CD4-positive, alpha-beta T cell treated with Interleukin-1 beta for 1 hour (primary cell): ENCODE measurements at regions not wholly inside any gene's neighbourhood (a gene's known extent, or its start where the extent isn't known, plus 50 kb on each side); places are given as distances from the start of the nearest gene placed in this dataset.

Source experiments
- DNase-seq, 2 donors: peaks; one replicate each; pipeline ENCODE4 v3.0.0-alpha.2; 2020 to 2022

DNA sequence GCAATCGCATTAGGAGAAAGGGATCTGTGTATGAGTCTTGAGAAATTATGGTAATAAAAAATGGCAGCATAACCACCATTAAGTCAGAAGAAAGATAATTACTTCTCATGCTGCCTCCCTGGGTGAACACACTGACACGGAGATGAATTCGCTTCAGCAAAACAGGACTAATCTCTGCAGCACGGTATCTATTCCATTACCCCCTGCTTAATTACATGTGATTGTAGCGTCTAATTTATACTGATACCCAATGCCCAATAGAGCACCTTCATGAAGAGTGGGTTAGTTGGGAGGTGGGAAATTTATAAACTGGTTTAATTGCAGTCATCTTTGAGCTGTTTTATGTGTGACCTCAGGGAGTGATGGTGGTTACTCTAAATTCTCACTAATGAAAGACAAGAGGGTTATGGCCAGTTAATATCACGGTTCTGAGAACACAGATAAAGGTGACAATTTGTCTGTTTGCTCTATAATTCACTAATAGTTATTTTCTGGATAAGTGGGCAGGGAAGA lies 476.2 kb upstream of the SULF2 start:
- no peak for DNase-seq

DNA sequence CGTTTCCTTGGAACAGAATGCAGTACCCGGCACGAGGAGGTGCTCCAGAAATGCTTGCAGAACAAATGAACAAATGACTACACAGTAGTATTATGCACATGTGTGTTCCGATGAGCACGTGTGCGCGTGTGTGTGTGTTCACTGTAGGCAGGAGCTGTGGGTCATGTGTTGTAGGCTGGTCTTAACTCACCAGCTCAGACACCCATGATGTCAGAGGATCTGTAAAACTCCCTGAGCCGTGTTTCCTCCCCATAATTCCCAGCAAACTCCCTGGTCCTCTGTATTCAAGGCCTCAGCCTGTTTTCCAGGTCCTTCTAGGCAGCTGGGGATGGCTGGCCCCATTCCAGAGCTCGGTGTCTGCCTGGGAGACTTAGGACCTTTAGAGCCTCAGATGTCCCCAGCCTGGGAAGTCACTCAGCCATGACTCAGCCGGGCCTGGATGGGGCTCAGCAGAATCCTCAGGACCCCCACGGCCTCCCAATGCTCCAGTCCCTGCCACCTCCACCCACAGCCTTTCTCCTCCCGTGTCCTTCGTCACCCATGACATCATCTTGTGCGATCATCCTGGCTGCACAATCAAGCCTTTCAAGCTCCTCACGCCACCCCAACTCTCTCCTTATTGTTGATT lies 475.0 kb upstream of the SULF2 start:
- no peak for DNase-seq

DNA sequence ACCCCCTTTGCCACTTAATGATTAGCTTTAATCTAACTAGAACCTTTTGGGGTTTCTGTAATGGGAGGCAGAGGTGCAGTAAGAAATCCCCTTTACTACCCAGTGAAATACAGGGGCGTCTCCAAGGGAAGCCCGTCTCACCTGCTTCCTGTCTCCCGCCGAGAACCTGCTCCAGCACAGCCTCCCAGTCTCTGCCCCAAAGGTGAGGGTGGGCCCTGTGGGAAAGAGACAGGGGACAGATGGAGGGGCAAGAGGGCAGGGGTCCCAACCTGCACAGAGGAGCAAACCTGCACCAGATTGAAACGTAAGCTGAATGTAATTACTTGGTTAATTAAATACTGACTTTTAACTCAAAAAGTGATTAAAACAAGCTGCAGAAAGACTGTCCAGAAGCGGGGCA lies 474.2 kb upstream of the SULF2 start:
- DNase-seq, result no peak

DNA sequence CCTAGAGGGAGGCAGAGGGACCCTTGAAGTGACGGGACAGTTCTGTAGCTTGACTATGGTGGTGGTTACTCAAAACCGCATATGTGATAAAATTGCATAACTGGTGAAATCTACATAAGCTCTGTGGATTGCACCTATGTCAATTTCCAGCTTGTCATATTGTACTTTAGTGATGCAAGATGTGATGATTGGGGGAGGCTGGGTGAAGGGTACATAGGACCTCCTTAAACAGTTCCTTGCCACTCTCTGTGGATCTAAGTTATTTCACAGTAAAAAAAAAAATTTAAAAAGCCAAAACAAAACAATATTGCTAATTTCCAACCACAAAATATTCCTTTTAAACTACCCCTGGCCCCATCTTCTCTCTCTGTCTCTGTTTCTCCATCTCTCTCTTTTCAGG lies 472.6 kb upstream of the SULF2 start:
- DNase-seq, result no peak

DNA sequence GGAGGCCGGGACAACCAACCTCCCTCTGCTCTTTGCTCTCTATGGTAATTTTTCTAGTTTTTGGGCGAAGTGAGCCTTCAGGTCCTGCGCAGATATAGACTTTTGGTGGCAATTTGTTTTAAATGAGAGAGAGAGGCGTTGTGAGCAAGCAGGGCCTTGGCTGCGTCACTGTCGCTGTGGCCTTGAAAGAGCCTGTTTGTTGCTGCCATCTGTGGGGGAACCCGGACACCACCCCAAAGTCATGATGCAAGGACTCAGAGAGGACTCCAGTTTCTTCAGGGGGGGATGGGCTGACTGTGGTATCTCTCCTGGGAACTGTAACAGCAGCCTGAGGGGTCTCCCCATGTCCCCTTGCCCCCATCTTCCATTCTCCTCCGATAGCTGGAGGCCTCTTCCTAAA lies 462.7 kb upstream of the SULF2 start:
- no peak for DNase-seq

DNA sequence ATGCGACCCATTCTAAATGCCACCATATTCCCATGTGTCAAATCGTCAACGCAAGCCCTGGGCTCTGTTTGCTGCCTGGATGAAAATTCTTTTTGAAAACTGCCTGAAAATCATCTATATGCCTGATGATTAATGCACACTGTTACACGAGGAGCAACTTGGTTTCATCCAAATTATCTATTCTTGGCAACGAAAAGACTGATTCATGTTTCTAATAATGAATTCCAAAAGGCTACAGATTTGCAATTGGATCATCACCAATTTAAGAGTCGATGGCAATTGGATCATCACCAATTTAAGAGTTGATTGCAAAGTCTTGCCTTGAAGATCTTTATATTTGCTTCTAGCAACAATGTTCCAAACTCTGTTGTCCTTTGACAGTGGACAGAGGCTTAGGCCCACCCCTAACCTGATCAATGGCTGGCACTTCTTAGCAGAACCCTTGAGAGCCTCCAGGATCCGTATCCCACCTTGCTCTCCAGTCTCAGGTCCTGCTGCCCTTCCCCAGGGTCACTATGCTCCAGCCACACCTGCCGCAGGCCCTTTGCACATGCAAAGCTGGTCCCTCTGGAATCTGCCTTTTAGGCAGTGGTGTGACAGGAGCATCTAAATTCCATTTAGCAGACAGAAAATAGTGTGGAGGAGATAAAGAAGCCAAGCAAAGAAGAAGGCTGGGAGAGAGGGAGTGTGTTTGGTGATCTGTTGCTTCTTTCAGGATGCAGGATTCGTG lies 460.9 kb upstream of the SULF2 start:
- DNase-seq, result no peak

DNA sequence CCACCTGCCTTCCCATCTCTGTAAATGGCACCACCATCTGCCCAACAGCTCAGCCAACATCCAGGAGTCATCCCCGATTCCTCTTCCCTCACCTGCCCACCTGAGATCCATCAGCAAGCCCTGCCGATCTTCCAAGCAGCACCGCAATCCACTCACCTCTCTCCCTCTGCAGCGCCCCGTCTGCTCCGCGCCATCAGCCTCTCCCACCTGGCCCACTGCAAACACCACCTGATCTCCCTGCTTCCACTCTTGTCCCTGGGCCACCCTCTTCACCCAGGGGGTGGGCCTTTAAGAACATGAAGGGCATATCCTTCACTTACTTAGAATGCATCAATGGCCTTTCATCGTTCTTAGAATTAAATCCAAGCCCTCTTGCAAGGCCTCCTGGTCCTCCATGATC lies 457.3 kb upstream of the SULF2 start:
- no peak for DNase-seq

DNA sequence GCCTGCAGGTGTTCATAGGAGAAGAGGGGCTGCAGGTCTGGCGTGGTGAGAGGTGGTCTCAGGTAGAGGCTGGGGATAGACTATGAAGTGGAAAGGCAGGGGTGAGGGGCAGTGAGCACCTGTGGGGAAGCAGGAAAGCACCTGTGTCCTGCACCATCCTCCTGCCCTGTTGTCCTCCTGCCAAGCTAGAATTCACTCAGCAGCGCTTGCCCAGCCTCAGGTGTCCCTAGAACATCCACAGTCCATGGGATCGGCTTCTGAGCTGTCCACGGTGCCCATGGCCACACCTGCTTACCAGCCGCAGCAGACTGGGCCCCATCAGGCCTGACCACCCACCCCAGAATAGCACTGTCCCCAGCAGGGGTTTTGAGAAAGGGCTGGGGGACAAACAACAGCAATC lies 456.2 kb upstream of the SULF2 start:
- no peak for DNase-seq

DNA sequence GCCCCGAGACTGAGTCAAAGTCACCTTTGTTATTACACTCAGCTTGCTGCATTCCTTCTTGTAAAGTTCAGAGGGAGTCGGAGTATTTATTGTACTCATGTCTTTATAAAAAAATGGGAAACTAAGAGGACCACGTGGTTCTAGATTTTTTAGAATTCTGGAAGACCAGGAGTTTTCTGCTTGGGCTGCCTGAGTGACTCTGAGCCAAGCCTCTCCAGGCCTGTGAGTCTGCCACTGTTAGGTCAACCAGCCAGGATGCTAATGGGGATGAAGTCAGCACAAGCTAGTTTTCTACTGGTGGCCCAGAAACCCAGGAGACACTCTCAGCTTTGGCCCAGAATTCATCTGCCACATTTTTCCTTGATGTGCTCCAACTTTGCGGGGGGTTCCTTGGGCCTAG lies 453.5 kb upstream of the SULF2 start:
- no peak for DNase-seq

DNA sequence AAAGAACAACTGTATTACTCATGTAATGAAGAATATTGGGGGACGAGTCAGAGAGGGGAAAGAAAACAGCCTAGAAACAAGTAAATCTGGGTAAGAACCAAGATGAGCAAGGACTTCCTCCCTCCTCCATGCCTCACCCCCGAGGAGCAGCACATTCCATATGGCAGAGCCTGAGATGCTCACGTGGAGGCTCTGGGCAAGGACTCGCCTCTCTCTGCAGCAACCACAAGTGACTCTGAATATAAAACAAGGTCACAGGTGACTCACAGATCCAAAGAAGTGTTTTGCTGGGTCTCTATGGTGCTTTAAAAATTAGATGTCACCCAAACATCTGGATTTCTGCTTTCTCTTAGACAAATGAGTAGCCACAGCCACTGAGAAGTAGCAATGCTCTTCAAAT lies 453.0 kb upstream of the SULF2 start:
- DNase-seq, result no peak

DNA sequence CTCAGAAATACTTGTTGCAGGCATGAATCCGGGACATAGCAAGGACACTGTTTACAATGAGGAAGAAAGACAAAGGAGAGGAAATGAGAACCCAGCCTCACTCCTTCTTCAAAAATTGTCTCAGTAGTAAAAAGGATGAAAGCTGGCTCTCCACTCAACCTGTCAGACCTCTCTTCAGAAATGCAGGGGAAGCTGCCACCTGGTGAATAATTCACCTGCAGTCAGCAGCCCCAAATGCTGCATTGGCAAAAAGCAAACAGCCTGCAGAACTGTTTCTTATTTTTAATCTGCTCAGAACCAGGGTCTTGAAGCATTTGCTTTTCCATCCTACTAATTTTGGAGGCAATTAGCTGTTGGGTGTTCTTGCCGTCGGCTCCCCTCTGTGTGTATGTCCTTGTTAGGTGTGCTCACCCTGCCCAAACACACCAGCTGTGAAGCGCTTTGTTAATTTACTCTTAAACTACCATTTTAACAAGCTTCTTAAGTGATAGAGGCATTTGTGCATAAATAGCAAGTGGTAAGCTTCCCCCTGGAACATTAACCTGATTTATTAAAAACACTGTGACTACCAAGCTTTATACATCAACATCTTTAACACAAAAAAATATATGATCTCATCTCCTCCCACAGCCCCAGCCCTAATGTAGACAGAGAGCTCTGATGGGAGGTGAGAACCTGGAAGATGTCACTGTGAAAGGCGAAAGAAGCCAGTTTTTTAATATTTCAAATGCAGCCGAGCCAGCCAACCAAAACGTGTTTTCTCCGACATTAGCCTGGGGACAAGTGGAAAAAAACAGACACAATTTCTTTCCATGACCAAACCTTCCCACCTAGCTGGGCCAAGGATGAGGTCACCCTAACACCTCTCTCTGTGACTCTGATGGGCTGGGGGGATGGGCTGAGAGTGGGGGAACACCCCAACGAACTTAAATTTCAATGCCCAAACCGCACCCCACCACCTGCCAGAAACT lies 451.0 kb upstream of the SULF2 start:
- no peak for DNase-seq

DNA sequence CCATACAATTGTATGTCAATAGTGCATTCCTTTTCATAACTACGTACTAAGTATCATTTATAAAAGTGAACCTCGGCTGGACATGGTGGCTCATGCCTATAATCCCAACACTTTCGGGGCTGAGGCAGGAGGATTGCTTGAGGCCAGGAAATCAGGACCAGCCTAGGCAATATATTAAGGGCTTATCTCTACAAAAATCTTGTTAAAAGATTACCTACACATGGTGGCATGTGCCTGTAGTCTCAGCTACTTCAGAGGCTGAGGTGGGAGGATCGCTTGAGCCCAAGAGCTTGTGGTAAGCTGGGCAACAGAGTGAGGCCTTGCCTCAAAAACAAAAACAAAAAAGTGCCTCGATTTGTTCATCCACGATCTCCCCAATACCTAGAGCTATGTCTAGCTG lies 449.7 kb upstream of the SULF2 start:
- no peak for DNase-seq

DNA sequence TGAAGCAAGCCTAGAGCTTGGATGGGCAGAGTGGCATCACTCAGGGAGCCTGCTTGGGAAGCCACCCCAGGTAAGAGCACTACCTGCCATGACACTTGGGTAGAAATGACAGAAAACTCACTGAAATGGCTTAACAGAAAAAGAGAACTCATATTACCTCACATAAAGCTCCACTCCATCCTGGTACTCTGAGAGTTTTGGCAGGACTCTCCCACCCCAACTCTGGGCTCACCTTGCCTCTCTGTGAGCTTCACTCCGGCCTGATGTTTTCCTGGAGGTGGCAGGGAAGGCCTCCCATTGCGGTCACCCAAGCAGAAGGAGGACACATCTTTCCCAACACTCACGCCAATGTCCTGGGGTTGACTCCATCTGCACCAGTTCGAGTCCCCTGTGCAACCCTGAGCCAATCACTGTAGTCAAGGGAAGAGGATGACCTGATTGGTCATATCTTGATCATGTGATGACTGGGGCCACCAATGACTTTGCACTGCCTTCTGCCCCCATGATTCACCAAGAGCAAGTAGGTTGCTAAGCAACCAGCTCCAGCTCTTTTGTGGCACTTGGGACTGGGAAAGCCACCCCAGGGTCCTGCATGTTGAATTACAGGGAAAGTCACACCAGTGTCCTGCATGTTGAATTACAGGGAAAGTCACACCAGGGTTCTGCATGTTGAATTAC lies 446.1 kb upstream of the SULF2 start:
- DNase-seq, result no peak

DNA sequence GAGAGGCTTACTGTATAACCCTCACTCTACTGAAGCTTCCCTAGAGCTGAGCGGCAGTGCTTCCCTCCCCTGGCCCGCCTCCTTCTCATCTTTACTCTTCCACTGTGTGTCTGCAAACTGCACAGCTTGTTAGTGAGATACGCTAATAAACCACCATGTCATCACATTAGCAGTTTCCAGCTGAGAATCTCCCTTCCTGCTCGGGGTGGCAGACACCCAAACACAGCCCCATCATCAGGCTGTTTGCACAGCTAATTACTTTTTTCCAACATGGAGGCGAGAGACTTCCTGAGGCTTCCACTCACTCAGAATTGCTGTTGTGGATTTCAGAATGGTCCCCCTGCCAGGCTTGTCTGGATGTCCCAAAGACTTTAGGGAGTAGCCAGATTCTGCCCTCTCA lies 444.9 kb upstream of the SULF2 start:
- no peak for DNase-seq

DNA sequence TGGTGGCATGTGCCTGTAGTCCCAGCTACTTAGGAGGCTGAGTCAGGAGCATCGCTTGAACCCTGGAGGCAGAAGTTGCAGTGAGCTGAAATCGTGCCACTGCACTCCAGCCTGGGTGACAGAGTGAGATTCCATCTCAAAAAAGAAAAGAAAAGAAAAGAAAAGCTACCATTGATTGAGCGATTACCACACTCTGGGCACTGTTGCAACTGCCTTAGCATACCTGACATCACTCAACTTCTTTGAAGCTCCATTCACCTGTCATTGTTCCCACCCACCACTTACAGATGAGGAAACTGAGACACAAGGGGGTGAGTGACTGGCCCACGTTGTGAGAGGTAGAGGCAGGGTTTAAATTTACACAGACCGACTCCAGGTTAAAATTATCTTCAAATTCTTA lies 442.1 kb upstream of the SULF2 start:
- DNase-seq, result no peak

DNA sequence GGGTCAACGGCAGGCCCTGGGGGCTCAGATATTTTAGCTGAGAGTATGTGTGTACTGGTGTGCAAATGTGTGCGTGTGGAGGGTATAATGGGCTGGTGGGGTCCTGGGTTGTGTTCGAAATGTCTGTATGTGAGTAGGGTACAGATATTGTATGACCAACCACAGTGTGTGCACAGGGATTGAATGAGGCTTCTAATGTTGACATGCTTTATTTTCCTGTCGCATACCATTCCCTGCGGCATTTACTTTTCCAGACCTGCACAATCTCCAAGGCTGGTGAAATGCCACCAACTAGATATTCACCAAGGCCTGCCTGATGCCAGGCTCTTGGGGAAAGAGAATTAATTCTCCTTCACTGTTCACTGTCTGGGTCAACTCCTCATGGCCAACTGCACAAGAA lies 441.4 kb upstream of the SULF2 start:
- DNase-seq, result no peak

DNA sequence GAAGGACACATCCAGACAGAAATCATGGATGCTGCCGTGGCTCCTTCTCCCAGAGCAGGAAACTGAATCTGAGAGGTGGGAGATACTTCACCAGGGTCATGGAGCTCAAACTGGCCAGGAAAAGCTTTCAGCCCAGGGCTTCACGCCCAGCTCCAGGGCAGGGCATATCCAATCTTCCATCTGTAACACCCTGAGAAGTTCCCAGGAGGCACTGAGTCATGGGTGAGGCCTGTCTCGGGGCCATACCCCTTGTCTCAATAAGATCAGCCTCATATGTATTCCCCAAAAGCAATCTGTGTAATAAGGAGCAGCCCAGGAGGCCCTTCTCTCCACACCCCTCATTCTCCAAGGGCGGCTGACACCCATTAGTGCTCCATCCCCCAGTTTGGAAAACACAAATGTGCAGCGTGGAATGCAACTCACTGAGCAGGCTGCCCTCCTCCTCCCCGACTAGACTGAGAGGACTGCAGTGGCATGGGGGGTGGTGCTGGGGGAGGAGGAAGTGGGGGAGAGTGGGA lies 439.3 kb upstream of the SULF2 start:
- DNase-seq, result no peak

DNA sequence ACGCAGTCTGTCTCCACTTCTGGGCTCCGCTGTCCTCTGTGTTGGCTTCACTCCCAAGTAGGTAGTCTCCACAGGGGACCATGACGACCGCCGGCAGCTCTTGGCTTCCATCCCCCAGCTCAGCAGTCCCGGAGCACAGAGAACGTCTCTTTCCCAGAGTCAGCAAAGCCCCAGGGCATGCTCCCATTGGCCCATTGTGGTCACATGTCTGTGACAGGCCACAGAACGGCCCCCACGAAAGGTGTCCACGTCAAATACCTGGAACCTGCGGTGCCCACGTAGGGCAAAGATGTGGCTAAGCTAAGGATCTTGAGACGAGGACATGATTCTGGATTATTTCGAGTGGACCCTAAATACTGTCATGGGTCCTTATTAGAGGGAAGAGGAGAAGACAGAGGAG lies 438.4 kb upstream of the SULF2 start:
- no peak for DNase-seq

DNA sequence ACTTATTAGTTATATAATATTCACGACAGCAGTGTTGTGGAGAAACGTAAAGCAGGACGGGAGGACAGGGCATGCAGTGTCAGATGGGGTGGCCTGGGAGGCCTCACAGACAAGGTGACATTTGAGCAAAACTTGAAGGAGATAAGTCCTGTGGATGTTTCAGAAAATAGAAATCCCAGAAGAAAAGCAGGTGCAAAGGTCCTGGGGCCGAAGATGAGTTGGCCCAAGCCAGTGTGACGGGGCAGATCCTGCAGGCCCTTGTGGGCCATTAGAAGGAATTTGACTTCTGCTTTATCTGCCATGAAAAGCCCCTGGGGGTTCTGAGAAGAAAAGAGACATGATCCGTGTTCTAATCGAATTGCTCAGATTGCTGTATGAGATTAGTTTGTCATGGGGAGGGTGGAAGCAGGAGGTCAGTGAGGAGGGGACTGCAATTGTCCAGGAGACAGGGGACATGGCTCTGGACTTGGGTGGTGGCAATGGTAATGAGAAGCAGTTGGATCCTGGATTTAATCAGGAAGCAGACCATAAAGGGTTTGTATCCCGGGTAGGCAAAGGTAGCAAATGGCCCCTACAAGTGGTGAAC lies 437.4 kb upstream of the SULF2 start:
- no peak for DNase-seq

DNA sequence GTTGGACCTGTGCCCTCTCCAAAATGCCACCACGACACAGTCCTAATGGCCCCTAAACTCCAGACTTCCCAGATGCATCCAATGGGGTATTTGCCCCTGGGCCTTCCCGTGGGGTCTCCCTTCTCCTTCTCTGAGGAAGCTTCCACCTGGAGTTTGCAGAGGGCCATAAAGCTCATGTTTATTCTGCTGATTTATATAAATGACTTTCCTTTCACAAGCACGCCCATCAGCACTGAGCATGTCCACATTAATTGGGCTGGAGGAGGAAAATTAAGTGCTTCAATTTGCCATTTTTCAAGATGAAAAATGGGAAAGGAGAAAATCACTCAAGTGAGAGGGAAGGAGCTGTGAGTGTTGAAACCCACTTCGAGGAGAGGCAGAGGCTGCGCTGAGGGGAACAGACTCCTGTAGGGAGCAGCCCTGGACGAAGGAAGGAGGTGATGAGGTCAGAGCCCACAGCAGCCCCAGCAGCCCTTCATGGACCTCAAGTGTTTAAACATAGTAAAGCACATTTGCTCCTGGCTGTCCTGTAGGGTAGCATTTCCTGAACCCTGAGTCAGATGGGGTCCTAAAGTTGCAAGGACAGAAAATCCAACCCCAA lies 434.9 kb upstream of the SULF2 start:
- DNase-seq, result no peak

DNA sequence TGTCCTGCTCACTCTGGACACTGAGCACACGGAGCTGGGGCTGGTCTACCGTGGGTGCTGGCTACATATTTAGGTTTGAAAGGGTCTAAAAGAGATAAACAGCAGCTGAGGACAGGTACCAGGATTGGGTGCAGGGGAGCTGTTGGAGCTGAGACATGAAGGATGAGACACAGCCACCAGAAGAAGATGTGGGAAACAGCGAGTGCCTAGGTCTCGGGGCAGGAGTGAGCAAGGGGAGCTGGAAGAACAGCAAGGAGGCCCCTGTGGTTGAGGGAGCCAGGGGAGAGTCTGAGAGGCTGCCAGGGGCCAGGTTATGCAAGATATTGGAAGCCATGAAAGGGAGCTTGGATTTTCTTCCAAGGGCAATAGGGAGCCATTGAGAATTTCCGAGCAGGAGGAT lies 434.0 kb upstream of the SULF2 start:
- DNase-seq, result no peak

DNA sequence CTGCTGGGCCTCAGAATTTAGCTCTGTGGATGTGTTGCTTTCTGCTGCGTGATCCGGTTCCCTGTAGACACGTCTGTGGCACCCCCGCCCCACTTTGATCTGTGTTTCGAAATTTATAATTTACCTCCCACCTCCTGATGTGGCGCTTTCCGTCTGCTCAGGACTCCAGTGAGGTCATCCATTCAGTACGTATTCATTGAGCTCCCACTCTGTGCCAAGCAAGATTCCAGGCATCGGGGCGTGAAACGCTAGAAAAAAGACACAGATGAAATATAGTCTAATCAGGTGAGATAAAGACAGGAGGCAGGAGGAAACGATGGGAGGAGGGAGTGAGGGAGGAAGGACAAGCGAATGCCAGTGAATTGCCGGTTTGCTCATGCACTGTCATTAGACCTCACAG lies 431.9 kb upstream of the SULF2 start:
- no peak for DNase-seq
